GM21786 (cell line): ENCODE measurements at regions not wholly inside any gene's neighbourhood (a gene's known extent, or its start where the extent isn't known, plus 50 kb on each side); places are given as distances from the start of the nearest gene placed in this dataset.
"Not testable (repeated sequence)": the region's sequence is repeated elsewhere in the genome, so short reads cannot be mapped to it uniquely, and the experiment has no call there.

Source experiments
- ATAC-seq: cut with Tn5 transposase; IDR thresholded peaks from one replicate; pipeline ENCODE4 v1.9.1; 2021; ENCODE audit not compliant: unreplicated experiment

DNA sequence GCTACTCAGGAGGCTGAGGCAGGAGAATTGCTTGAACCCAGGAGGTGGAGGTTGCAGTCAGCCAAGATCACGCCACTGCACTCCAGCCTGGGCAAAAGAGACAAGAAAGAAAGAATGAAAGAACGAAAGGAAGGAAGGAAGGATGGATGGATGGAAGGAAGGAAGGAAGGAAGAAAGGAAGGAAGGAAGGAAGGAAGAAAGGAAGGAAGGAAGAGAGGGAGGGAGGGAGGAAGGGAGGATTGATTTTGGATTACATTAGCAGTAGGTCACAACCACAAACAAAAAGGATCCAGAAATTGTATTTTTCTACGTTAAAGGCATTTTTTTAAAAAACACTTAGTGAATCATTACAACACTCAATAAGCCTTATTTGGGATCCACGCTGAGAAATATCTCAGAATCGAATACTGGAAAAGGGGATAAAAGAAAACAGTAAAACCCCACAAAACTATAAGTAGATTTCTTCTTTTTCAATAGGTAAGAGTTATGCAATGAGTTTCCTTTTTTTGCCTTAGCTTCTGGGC lies 136.9 kb upstream of the FREM1 start:
- ATAC-seq, result no peak

GRCh38 chr9:15033316-15033715 lies 123.1 kb upstream of the FREM1 start:
- no peak for ATAC-seq

- ATAC-seq, result no peak
Observed at GRCh38 chr9:15032860-15033259, 122.6 kb upstream of the FREM1 start.

GRCh38 chr9:15021146-15021545 lies 110.9 kb upstream of the FREM1 start:
- ATAC-seq, result no peak

DNA sequence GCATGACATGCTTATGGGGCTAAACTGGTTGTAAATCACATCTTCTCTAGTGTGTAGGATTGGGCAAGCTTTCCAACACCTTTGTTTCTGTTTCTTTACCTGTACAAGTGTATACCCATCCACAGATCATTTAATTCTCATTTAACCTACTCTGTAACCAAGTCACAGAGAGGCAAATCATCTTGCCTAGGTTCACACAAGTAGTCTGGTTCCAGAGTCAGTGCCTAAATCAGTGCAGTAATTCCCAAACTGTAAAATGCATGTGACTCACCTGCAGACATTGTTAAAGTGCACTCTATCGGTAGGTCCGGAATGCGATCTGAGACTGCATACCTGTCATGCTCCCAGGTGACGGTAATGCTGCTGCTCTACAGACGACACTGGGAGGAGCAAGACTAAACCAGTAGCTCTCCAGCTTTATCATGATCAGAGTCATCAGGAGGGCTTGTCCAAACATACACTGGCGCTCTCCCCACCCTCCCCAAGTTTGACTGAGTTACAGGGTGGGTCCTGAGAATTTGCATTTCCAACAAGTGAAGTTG lies 107.9 kb upstream of the FREM1 start:
- ATAC-seq, result no peak

GRCh38 chr9:15010581-15010980 lies 100.4 kb upstream of the FREM1 start:
- no peak for ATAC-seq

- no peak for ATAC-seq
Observed at GRCh38 chr9:15007698-15008097, 97.5 kb upstream of the FREM1 start.

DNA sequence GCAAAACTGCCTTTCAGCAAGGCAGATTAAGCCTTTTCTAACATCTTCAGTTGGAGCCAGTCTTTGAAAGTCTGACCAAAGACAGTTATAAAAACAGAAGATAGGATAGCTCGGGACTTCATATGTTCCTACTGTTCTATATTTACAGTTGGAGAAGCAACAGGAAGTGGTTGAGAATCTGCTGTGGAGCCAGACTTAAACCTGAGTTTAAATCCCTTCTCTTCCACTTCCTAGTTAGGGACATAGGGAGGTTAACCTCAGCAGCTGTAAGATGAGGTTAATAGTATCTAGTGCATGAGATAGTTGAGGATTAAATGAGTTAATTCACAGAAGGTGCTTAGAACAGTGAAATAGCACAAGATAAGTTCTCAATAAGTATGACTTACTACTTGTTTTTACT lies 84.5 kb upstream of the FREM1 start:
- ATAC-seq, result no peak

DNA sequence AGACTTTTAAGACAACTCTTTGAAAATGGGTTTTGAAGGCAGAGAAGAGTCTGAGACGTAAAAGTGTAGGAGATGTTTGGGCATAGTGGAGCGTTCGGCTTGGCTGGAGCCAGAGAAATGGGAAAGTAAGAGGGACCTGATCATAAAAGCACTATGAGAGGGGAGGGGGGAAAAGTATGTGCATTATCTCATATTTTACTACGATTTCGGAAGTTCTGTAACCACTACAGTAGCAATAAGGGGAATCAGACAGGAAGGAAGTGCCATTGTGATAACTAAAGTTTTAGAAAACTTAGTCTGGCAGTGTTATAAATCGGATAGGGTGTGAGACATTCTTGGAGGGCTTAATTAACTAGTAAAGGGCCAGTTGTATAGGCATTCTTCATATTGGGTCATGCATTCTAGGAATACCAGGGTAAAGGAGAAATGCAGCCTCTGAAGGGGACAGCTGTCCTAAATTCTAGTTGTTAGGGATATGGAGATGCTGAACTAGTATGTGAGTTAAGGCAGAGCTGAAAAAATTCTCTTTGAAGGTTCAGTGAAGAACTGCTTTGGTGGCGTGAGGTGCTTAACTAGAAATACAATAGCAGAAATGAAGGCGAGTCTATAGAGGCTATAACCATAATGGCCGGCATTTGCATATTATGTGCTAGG lies 83.8 kb upstream of the FREM1 start:
- ATAC-seq, result no peak

- no peak for ATAC-seq
Observed at GRCh38 chr9:14993061-14993800, 83.0 kb upstream of the FREM1 start.

DNA sequence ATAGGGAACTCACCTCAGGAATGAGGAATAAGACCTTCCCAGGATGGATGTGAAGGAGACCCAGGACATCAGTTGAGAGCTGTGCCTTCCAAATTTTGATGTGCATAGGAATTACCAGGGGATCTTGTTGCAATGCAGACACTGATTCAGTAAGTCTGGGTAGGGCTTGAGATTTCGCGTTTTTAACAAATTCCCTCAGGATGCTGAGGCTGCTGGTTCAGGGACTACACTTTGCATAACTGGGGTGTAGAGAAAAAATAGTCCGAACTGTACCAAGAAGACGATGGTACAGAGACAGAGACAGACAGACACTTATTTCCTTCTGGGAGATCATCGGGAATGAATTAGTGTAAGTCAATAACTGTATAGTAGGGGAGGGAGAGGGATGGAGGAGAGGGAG lies 82.3 kb upstream of the FREM1 start:
- no peak for ATAC-seq

DNA sequence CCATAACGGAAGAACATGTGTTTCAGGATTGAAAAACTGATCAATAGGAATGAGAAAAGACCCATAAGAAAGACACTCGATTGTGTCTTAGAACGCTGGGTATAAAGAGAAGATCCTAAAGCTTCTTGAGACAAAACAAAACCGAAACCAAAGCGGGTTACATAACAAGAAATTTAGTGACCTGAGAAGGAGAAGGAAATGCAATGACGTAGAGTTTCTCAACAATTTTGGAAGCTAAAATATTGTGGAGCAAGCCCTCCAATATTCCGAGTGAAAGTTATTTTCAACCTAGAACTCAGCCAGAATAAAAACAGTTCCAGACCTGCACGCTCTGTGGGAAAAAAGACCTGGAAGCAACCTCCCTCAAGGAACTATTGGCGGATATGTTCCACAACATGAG lies 81.9 kb upstream of the FREM1 start:
- no peak for ATAC-seq

DNA sequence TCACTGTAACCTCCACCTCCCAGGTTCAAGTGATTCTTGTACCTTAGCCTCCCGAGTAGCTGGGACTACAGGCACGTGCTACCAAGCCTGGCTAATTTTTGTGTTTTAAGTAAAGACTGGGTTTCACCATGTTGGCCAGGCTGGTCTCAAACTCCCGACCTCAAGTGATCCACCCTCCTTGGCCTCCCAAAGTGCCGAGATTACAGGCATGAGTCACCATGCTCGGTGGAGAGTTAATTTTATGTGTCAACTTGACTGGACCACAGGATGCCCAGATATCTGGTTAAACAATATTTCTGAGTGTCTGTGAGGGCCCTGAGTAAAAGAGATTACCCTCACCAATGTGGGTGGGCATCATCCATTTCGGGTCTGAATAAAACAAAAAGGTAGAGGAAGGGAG lies 80.4 kb upstream of the FREM1 start:
- not testable (repeated sequence) for ATAC-seq

DNA sequence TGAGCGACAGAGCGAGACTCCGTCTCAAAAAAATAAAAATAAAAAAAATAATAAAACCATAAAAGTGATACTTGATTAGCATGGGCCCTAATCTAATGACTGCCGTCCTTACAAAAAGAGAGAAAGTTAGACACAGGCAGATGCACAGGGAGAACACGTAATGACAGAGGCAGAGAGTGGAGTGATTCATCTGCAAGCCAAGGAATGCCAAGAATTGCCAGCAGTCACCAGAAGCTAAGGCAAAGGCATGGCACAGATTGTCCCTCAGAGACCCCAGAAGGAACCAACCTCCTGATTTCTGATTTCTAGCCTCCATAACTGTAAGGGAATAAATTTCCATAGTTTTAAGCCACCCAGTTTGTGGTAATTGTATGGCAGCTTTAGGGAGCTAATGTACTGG lies 79.6 kb upstream of the FREM1 start:
- ATAC-seq, result no peak

GRCh38 chr9:14989336-14989735 lies 79.1 kb upstream of the FREM1 start:
- ATAC-seq, result not testable (repeated sequence)

DNA sequence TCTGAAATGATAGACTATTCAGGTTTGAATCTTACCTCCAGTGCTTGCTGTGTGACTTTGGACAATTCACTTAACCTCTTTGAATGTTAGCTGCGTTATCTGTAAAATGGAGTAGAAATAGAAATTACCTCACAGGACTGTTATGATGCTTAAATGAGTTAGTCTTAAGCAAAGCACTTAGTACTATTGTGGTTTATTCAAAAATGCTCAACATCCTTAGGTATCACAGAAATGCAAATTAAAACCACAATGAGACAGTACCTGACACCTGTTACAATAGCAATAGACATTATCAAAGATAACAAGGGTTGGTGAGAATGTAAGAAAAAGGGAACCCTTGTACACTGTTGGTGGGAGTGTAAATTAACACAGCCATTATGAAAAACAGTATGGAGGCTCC lies 77.6 kb upstream of the FREM1 start:
- ATAC-seq, result no peak

DNA sequence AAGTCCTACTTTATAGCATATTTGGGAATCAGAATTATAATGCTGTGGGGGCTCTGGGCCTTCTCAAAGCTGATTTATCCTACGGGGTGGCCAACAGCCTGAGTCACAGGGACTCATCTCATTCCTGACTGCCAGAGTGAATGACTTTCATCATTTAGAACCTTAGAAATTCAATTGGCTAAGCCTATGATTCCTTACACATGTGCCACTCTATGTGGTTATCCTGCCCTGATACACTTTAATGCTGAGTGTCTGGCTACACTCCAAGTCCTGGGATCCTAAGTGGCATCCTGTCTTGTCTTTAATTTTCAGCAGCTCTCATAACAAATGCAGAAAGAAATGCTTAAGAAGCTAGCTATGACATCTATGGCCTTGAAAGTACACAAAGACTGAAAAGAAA lies 75.2 kb upstream of the FREM1 start:
- no peak for ATAC-seq

- ATAC-seq, result no peak
Observed at GRCh38 chr9:14983599-14983998, 73.4 kb upstream of the FREM1 start.

GRCh38 chr9:14981291-14981950 lies 71.2 kb upstream of the FREM1 start:
- no peak for ATAC-seq

GRCh38 chr9:14978022-14979000 lies 68.1 kb upstream of the FREM1 start:
- no peak for ATAC-seq
